Omental fat pad (tissue), 3 donors: ENCODE measurements at regions not wholly inside any gene's neighbourhood (a gene's known extent, or its start where the extent isn't known, plus 50 kb on each side); places are given as distances from the start of the nearest gene placed in this dataset.

Experiments used
- ATAC-seq: fragments of 150-250 bp; one replicate; pipeline ENCODE4 v1.9.1; 2016; ENCODE audit warnings: mild to moderate bottlenecking, moderate library complexity; ENCODE audit not compliant: low FRiP score
- DNase-seq: peaks from one replicate; pipeline ENCODE4 v3.0.0-alpha.2; 2019; ENCODE audit warnings: low spot score
- CTCF ChIP-seq, 3 donors: fragments of 450-650 bp; IDR thresholded peaks; one replicate each; pipeline ENCODE4 v1.5.1; 2016 to 2017; ENCODE audit warnings: antibody characterized with exemption in 3 of 3, mild to moderate bottlenecking in 3 of 3, moderate library complexity in 2 of 3

GRCh38 chr9:25613709-25614108, 64.5 kb downstream of the TUSC1 start:
- no peak for TF ChIP-seq CTCF (IDR thresholded peaks at IDR 0.05)
- DNase-seq: no peak
- ATAC-seq: no peak

GRCh38 chr9:25603106-25603505, 75.1 kb downstream of the TUSC1 start:
- TF ChIP-seq CTCF (IDR thresholded peaks at IDR 0.05): no peak
- DNase-seq: no peak
- ATAC-seq: no peak

- ATAC-seq (no peak), DNase-seq (no peak)
- no peak for TF ChIP-seq CTCF (IDR thresholded peaks at IDR 0.05)
Measured at GRCh38 chr9:25602400-25603044, 75.7 kb downstream of the TUSC1 start.

GRCh38 chr9:25600501-25600900, 77.7 kb downstream of the TUSC1 start:
- TF ChIP-seq CTCF (IDR thresholded peaks at IDR 0.05): no peak
- ATAC-seq (no peak), DNase-seq (no peak)

GRCh38 chr9:25584611-25585010, 93.6 kb downstream of the TUSC1 start:
- no peak for ATAC-seq
- TF ChIP-seq CTCF (IDR thresholded peaks at IDR 0.05): no peak
- no peak for DNase-seq

GRCh38 chr9:25573281-25573680, 105.0 kb downstream of the TUSC1 start:
- TF ChIP-seq CTCF (IDR thresholded peaks at IDR 0.05): no peak

GRCh38 chr9:25571491-25571890, 106.8 kb downstream of the TUSC1 start:
- no peak for TF ChIP-seq CTCF (IDR thresholded peaks at IDR 0.05)
- ATAC-seq (no peak), DNase-seq (no peak)

More at GRCh38 chr9:25573281-25573680, 105.0 kb downstream of the TUSC1 start:
- DNase-seq: no peak
- no peak for ATAC-seq
